Liver (tissue), 3 donors: ENCODE measurements at regions not wholly inside any gene's neighbourhood (a gene's known extent, or its start where the extent isn't known, plus 50 kb on each side); places are given as distances from the start of the nearest gene placed in this dataset.

Experiments used
- RAD21 ChIP-seq, 2 donors: IDR thresholded peaks; 2 replicates each; pipeline ENCODE4 v1.6.1; 2016; ENCODE audit warnings: antibody characterized with exemption in 2 of 2, mild to moderate bottlenecking in 2 of 2
- SP1 ChIP-seq: IDR thresholded peaks from 2 replicates; pipeline ENCODE4 v1.6.1; 2018; ENCODE audit warnings: antibody characterized with exemption, mild to moderate bottlenecking
- TF ChIP-seq, protein P1 (sequence below): fragments of 150-350 bp; IDR thresholded peaks from 2 replicates; pipeline ENCODE4 v1.5.1; 2017; ENCODE audit warnings: improper control_type of control experiment, low read depth, low read length; ENCODE audit not compliant: missing input control
- donor health status: healthy.
- donor health status: healthy.

DNA sequence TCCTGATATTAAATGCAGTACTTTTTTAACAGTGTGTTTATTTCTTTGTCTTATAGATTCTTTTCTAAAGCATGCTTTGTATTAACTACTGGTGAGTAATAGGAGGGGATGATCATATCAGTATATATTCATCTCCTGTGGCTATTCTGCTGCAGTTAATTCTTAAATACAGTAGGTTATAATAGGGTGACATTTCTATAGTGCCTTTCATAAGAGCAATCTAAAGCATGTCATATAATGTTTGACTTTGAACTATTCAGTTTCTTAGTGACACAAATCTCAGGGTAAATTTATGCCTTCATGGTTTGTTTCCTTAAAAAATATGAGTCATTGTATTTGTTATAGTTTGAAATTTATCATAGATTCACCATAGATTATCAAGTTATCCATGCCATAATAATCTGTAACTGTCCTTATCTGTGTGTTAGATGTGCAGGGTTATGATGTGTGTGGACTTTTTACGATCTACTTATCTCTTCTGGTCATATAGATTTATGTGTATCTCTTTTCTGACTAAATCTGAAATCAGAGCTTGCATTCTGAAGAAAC is 1019.5 kb downstream of the NR2F1-AS1 start:
- TF ChIP-seq, protein P1, sequence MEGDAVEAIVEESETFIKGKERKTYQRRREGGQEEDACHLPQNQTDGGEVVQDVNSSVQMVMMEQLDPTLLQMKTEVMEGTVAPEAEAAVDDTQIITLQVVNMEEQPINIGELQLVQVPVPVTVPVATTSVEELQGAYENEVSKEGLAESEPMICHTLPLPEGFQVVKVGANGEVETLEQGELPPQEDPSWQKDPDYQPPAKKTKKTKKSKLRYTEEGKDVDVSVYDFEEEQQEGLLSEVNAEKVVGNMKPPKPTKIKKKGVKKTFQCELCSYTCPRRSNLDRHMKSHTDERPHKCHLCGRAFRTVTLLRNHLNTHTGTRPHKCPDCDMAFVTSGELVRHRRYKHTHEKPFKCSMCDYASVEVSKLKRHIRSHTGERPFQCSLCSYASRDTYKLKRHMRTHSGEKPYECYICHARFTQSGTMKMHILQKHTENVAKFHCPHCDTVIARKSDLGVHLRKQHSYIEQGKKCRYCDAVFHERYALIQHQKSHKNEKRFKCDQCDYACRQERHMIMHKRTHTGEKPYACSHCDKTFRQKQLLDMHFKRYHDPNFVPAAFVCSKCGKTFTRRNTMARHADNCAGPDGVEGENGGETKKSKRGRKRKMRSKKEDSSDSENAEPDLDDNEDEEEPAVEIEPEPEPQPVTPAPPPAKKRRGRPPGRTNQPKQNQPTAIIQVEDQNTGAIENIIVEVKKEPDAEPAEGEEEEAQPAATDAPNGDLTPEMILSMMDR, result no peak
- TF ChIP-seq SP1 (no peak), RAD21 (IDR thresholded peaks at IDR 0.05) (no peak)
